K562 (cell line): ENCODE measurements at regions not wholly inside any gene's neighbourhood (a gene's known extent, or its start where the extent isn't known, plus 50 kb on each side); places are given as distances from the start of the nearest gene placed in this dataset.

Source experiments
- ARNT ChIP-seq, 2 experiments: fragments of 450-650 bp; IDR thresholded peaks; 2 replicates each; pipeline ENCODE4 v1.6.1; 2016; ENCODE audit warnings: mild to moderate bottlenecking in 1 of 2
- BRCA1 ChIP-seq, 2 experiments: fragments of 450-650 bp in 1 of 2; sonication (generic) in 1 of 2; formaldehyde crosslinking in 1 of 2; IDR thresholded peaks; 2 replicates each; pipeline versions ENCODE4 v1.5.0 to v1.6.1; 2017 to 2020; ENCODE audit warnings: mild to moderate bottlenecking in 1 of 2, missing genetic modification reagents in 1 of 2
- CC2D1A ChIP-seq: fragments of 450-650 bp; IDR thresholded peaks from 2 replicates; pipeline ENCODE4 v1.6.1; 2017; ENCODE audit warnings: mild to moderate bottlenecking
- EP300 ChIP-seq: IDR thresholded peaks from 2 replicates; pipeline ENCODE4 v1.6.1; 2012; ENCODE audit warnings: low read length, improper control_type of control experiment
- HINFP ChIP-seq: fragments of 450-650 bp; conservative IDR thresholded peaks from 2 replicates; pipeline ENCODE4 v1.6.1; 2016; ENCODE audit warnings: missing genetic modification characterization, low read depth, mild to moderate bottlenecking, control low read depth, missing compliant biosample characterization
- RFX5 ChIP-seq: IDR thresholded peaks from 2 replicates; pipeline ENCODE4 v1.6.1; 2011; ENCODE audit warnings: low read depth, mild to moderate bottlenecking, improper control_type of control experiment, low read length
- SIN3A ChIP-seq, 2 experiments: fragments of 150-350 bp in 1 of 2; IDR thresholded peaks; 2 replicates each; pipeline ENCODE4 v1.6.1; 2011 to 2016; ENCODE audit warnings: borderline replicate concordance in 2 of 2, low read depth in 2 of 2, low read length in 2 of 2, mild to moderate bottlenecking in 2 of 2, moderate library complexity in 2 of 2; ENCODE audit not compliant: control insufficient read depth in 1 of 2
- TARDBP ChIP-seq: fragments of 450-650 bp; IDR thresholded peaks from 2 replicates; pipeline ENCODE4 v1.6.1; 2016
- TBP ChIP-seq: optimal IDR thresholded peaks from 2 replicates; pipeline ENCODE3; 2011; ENCODE audit warnings: low read depth, low read length, improper control_type of control experiment
- YBX1 ChIP-seq: fragments of 450-650 bp; IDR thresholded peaks from 2 replicates; pipeline ENCODE4 v1.7.1; 2016; ENCODE audit warnings: mild to moderate bottlenecking
- ZNF561 ChIP-seq: fragments of 450-650 bp; formaldehyde crosslinking; conservative IDR thresholded peaks from 2 replicates; pipeline ENCODE4 v1.4.0; 2020; ENCODE audit warnings: mild to moderate bottlenecking, moderate library complexity
- TF ChIP-seq, protein P1 (sequence below), 3 experiments: IDR thresholded peaks in 2 of 3; conservative IDR thresholded peaks in 1 of 3; 2 replicates each; pipeline ENCODE4 v1.5.1; 2011 to 2012; ENCODE audit warnings: low read length in 3 of 3, mild to moderate bottlenecking in 3 of 3, control low read depth in 2 of 3, improper control_type of control experiment in 1 of 3, inconsistent platforms in 1 of 3, low read depth in 1 of 3, mixed read lengths in 1 of 3, moderate library complexity in 1 of 3; ENCODE audit not compliant: insufficient read depth in 2 of 3
- TF ChIP-seq, protein P2 (sequence below): fragments of 150-350 bp; IDR thresholded peaks from 2 replicates; pipeline ENCODE4 v1.6.1; 2014; ENCODE audit warnings: low read depth, mild to moderate bottlenecking, low read length, borderline replicate concordance

- TF ChIP-seq TARDBP (no peak), ARNT (IDR thresholded peaks at IDR 0.05) (no peak), CC2D1A (no peak), TBP (no peak), BRCA1 (IDR thresholded peaks at IDR 0.05) (no peak), BRCA1 (CRISPR knock-in tag; IDR thresholded peaks at IDR 0.05) (no peak), SIN3A (IDR thresholded peaks at IDR 0.05; ENCODE audit: borderline replicate concordance in 2 of 2, control insufficient read depth in 1 of 2, low read depth in 2 of 2, low read length in 2 of 2) (no peak), HINFP (tag) (no peak), RFX5 (no peak), YBX1 (no peak), ZNF561 (CRISPR knock-in tag) (no peak), EP300 (no peak)
- TF ChIP-seq, protein P1, sequence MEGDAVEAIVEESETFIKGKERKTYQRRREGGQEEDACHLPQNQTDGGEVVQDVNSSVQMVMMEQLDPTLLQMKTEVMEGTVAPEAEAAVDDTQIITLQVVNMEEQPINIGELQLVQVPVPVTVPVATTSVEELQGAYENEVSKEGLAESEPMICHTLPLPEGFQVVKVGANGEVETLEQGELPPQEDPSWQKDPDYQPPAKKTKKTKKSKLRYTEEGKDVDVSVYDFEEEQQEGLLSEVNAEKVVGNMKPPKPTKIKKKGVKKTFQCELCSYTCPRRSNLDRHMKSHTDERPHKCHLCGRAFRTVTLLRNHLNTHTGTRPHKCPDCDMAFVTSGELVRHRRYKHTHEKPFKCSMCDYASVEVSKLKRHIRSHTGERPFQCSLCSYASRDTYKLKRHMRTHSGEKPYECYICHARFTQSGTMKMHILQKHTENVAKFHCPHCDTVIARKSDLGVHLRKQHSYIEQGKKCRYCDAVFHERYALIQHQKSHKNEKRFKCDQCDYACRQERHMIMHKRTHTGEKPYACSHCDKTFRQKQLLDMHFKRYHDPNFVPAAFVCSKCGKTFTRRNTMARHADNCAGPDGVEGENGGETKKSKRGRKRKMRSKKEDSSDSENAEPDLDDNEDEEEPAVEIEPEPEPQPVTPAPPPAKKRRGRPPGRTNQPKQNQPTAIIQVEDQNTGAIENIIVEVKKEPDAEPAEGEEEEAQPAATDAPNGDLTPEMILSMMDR (IDR thresholded peaks at IDR 0.05 in 2 of 3, conservative IDR thresholded peaks at IDR 0.05 in 1 of 3; ENCODE audit: insufficient read depth in 2 of 3, low read depth in 1 of 3, low read length in 3 of 3): no peak
- TF ChIP-seq, protein P2, sequence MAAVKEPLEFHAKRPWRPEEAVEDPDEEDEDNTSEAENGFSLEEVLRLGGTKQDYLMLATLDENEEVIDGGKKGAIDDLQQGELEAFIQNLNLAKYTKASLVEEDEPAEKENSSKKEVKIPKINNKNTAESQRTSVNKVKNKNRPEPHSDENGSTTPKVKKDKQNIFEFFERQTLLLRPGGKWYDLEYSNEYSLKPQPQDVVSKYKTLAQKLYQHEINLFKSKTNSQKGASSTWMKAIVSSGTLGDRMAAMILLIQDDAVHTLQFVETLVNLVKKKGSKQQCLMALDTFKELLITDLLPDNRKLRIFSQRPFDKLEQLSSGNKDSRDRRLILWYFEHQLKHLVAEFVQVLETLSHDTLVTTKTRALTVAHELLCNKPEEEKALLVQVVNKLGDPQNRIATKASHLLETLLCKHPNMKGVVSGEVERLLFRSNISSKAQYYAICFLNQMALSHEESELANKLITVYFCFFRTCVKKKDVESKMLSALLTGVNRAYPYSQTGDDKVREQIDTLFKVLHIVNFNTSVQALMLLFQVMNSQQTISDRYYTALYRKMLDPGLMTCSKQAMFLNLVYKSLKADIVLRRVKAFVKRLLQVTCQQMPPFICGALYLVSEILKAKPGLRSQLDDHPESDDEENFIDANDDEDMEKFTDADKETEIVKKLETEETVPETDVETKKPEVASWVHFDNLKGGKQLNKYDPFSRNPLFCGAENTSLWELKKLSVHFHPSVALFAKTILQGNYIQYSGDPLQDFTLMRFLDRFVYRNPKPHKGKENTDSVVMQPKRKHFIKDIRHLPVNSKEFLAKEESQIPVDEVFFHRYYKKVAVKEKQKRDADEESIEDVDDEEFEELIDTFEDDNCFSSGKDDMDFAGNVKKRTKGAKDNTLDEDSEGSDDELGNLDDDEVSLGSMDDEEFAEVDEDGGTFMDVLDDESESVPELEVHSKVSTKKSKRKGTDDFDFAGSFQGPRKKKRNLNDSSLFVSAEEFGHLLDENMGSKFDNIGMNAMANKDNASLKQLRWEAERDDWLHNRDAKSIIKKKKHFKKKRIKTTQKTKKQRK: no peak
Measured at GRCh38 chr14:22180045-22180444, 409.0 kb downstream of the DAD1 start.
